SK-N-SH (cell line): ENCODE measurements at regions not wholly inside any gene's neighbourhood (a gene's known extent, or its start where the extent isn't known, plus 50 kb on each side); places are given as distances from the start of the nearest gene placed in this dataset.

Source experiments
- CTCF ChIP-seq: fragments of 200-600 bp; sonication (generic); IDR thresholded peaks from 2 replicates; pipeline ENCODE4 v1.6.1; 2017; ENCODE audit warnings: antibody characterized with exemption, mild to moderate bottlenecking, moderate library complexity
- MAX ChIP-seq: IDR thresholded peaks from 2 replicates; pipeline ENCODE4 v1.4.0; 2012; ENCODE audit warnings: low read depth
- NRF1 ChIP-seq: IDR thresholded peaks from 2 replicates; pipeline ENCODE4 v1.6.1; 2012; ENCODE audit warnings: low read depth, mild to moderate bottlenecking, low read length
- POLR2AphosphoS5 ChIP-seq: IDR thresholded peaks from 2 replicates; pipeline ENCODE4 v1.6.1; 2012; ENCODE audit warnings: low read depth, low read length
- USF2 ChIP-seq: fragments of 150-350 bp; IDR thresholded peaks from 2 replicates; pipeline ENCODE4 v1.6.1; 2017; ENCODE audit warnings: antibody characterized with exemption, low read length, low read depth, borderline replicate concordance

- TF ChIP-seq CTCF (no peak), MAX (no peak), POLR2AphosphoS5 (no peak), USF2 (no peak), NRF1 (no peak)
These were observed 54.3 kb downstream of the TMEM215 start for GRCh38 chr9:32837551-32838058.
